NCI-H1436 (cell line): ENCODE measurements at regions not wholly inside any gene's neighbourhood (a gene's known extent, or its start where the extent isn't known, plus 50 kb on each side); places are given as distances from the start of the nearest gene placed in this dataset.

ENCODE experiments used
- DNase-seq: peaks from one replicate; lab custom pipeline; 2025; lab: John Stamatoyannopoulos, UW

DNA sequence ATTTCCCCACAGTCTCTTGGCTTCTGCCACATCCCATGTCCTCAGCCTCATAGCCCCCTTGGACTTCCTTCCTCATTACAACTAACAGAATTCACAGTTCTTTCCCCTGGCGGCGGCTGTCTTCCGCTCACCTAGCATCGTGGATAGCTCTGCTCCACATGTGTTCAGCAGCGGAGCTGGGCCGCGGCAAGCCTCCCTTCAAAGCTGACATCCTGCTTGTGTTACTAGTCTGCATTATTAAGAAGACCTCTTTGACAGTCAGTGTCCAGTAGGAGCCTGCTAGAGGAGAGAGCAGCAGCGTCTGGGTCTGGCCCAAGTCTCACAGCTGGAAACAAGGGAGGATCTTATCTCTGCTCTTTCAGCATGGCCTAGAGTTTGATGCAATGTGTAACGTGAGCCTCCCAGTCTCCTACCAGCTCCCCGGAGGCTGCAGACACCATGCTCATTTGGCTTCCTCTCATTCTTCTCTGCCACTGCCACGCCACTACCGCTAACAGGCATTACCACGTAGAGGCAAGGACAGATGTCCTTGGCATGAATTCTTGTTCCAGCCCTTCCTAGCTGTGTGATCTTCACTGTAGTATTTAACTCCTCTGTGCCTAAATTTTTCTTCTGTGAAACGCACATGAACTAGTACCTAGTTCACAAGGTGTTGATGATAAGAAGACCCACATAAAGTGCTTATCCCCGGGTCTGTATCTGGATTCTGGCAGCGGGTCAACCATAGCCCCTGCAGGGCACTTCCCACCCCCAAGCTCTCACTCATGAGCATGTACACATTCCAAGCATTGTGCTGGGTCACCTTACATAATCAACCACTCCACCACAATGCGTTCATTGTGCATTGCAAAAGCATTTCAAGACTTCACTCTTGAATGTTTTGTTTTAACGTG, 107.1 kb upstream of the BACH2 start:
- DNase-seq = no peak

DNA sequence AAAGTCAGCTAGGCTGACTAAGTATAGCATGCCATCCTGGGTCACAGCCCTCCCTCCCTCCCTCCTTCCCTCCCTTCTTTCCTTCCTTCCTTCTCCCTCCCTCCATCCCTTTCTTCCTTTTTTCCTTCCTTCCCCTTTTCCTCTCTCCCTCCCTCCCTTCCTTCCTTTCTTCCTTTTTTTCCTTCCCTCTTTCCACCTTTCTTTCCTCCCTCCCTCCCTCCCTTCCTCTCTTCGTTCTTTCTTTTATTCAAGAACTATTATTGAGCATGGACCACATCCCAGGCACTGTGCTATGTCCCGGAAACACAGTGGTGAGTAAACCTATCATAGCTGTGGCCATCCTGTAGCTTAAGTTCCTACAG, 106.2 kb upstream of the BACH2 start:
- no peak for DNase-seq

DNA sequence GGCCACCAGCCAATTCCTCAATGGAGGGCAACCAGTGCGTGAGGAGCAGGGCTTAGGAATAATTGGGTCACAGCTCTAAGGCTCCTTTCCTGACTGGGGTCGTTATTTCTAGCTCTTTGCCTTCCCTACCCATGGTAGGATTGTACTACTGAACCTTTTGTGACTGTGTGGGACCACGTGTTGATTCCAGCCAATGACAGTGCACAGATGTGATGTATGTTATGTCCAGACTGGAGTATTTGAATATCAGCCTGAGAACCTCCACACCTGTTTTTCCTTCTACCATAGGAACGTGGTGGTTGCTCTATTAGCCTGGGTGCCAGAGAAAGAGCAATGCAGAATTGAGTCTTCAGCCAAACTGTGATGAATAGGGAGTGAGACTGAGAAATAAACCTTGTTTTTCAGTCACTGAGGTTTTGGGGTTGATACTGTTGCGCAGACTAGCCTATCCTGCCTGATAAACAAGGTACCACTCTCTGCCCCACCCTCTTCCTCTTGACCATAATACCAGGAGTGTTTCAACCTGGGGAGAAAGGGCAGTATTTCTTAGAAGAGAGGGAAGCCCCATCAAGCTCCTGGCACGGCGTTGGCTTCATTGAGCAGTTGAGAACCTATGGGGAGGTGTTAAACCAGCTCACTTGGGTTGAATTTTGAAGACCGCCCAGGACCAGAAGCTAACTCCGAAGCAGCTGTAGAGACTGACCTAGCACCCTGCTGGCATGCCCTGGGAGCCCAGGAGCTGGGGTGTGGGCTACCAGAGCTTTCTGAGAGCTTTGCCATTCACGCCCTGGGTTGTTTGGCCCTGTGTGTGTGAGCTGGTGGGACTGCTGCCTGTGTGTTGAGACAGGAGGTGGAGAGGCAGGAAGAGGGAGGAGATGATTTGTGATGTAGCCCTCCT, 105.5 kb upstream of the BACH2 start:
- no peak for DNase-seq

DNA sequence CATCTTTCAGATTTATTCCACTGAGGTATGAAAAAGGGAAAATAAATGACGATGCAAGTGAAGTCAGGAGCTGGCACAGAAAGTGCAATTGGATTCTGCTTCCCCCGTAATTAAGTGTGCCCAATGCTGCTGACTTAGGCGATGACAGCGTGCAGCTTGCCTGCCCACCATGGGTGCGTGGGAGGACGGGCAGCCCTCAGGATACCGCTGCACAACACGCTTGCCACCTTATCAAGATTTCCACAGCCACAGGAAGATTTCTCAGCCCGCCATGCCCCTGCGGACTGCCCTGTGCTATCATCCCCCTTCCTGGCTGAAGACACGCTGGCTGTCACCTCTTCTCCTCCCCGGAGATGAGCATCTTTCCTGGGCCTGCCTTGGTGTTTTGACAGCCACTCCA, 103.3 kb upstream of the BACH2 start:
- no peak for DNase-seq

DNA sequence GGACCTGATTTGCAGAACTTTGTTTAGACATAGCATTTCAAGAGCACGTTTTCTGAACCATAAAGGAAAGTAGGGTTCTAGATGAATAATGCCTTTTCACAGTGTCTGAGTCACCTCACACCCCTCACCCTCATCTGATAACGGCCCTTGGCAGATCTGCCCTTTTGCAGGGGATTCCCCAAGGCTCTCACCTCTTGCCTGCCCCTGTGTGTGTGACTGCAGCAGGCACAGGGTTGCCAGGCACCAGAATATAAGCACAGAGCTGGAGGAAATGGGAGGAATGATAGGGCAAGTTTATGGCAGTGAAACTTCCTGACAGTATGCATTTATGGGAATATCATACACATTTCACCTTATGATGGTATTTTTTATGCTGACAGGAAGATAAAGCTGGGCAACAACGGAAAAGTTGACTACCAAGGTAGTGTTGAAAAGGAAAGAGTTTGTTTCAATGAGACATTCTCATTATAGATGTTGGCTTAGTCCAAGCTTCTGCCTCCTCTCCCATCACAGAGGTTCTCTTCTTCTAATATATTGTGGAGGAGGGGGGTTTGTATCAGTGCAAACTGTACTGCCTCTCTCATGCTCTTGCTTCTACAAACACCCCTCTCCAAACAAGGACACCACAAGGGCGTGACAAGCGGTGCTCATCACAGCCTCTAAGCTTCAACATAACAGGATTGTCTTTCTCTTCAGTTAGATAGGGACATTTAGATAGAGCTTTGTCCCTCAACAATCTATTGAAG, 101.5 kb upstream of the BACH2 start:
- DNase-seq = no peak

DNA sequence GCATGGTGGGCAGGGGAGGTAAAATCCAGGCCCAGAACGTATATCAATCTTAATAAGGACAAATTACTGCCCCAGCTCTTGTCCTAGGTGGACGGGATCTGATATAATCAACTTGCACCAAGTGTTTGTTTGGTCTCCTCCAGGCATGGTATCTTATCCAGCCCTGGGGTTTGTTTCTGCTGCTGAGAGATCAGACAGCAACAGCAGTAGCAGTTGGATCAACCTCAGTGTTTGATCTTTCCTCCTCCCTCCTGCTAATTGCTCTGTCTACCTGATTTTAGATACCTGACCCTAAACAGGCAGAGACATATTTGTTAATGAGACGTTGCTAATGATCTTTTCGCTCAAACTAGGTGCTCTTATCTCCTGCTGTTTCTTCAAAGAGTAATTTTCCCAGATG, 100.4 kb upstream of the BACH2 start:
- DNase-seq = no peak

DNA sequence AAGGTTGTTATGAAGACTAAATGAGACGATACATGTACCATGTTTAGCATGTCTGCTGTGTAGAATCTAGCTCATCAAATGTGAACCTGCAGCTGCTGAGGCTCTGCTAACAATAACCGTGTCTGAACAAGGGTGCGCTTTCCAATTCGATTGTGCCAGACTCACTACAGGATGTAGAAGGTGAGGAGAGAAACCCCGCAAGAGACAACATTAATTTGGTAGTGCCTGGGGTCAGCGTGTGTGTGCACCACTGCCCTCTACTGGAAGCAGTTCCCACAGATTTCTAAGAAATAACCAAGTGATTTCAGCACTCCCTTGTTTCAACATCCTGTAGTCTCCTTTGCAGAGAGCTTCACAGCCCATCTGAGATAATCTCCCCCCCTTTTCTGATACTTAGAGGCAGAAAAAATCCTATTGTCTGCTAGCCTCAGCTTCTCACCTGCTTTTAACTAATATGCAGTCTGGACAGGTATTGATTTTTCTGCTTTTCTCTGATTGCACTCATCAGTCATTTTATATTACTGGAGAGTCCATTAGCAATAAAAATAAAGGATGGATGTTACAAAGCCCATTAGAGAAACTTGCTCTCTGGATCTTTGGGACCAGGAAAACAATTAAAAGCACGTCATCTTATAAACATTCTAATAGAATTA, 96.7 kb upstream of the BACH2 start:
- peak; percentile 41 for DNase-seq

DNA sequence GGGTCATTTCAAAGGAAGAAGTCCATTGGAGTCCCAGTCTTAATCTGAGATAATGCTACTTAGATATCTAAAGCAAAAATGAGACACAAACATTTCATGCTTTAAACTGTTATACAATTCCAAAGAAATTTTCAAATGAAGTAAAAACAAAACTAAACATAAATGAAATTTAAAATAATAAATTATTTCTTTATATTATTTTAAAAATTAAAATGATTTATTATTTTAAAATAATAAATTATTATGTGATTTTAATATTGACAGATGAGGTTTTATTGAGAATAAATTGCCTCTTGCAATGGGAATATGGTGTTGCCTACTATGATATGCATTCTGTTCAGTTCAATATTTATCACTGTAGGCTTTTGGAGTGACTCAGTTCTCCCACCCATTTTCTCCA, 93.7 kb upstream of the BACH2 start:
- no peak for DNase-seq

DNA sequence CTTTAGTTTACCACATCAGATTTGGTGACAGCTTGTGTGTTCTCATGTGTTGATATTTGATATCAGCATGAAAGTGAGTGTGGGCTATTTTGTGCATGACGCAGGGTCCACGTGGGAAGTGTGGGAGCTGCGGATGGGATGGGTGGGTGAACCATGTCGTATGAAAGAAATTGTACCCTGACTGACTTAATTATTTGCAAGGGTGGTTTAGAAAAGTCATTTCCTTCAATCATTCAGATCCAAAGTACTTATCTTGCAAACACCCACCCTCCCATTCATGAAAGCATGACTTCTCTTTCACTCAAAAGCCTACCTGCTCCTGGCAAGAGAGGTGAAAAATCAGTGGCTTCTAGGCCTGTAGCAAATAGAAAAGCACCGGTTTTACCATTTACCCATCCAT, 91.8 kb upstream of the BACH2 start:
- no peak for DNase-seq

DNA sequence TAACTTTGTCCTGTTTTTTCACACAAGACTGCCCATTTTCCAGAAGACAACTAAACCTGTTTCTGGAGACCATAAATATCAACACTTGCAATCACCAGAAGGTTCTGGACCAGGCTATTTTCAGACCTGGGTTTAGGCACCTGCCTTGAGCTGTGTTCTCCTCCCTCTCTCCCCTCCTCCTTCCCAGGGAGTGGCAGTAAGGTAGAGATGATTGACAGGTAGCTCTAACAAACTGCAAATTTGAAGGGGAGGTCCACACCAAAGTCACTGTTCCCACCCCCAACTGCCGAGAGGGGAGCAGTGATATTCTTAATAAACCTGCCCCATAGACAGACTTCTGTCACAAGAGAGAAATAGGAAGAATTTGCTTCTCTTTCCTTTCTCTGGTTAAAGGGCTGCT, 91.2 kb upstream of the BACH2 start:
- no peak for DNase-seq

DNA sequence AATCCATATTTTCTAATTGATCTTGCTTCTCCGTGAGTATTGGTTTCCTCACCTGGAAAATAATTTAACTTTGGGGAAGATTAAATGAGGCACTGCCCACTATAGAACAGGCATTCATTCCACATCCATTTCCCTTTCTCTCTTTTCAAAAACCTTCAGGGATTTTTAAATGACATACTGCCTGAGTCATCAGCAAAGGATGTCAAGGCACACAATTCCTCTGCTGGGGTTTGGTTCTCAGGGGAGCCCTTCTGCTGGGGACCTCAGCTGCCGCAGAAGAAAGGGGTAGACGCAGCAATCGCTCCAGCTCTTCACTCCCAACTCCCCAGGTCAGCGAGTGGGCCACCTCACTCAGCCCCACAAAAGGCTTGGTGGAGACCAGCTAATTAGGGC, 90.7 kb upstream of the BACH2 start:
- no peak for DNase-seq

DNA sequence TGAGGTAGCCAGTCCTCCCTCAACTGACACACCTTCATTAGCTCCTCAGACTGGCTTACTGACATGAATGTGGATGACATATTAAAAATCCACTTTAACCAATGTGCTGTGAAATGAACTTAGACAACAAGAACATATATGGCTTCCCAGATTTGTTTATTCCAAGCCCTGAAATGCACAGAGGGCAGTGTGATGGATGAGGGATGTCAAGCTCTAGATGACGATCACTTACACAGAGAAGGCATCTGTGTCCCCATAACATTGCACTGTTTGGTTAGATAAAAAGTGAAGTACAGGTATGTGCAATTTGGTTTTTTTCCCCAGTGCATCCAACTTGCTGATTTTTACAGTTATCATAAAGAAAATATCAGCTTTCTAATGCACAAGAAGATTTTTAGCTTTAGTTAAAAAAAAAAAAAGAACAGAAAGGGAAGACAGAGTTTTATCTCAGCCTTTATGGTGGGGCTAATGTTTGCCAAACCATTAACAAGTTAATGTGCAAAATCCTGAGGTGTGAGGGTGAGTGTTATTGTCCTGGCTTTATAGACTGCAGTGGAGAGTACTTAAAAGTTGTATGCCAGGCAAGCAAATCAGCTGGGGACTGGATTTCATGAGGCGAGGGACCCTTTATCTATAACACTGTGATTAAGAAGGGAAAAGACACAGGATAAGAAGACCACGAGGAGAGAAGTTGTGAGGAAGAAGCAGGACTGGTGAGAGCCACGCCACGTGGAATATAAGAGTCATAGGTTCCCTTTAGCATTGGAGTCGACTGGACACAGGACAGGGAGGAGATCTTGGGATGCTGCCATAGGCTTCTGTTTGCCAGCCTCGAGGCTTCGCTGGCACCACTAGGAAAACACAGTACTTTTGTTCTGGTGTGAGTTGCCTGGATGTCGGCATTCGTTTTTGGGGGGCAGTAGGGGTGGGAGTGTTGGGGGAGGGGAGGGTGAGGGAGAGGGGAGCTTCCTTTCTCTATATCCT, 90.0 kb upstream of the BACH2 start:
- DNase-seq = no peak

DNA sequence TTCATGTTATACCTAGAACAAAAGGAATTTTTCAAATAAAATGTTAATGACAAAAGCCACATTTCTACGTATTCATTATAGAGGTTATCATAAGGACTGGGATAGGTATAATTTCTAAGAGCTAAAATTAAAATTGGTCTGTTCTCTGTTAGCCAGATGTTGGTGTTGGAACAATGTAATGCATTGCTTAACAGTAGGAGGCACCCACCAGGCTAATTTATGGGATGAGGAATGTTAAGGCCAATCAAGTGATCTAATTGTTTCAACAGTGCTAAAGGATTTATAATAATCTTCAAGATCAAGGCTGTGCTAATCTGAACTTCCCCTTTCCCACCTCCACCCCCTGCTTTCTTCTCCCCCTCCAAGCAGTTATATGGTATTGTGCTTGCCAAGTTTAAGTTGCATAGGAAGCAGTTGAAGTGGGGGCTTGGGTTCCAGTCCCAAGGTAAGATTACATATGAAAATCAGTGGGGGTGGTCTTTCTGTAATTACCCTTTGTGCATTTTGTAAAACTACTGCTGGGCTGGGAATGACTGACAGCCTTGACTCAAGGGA, 89.2 kb upstream of the BACH2 start:
- no peak for DNase-seq

DNA sequence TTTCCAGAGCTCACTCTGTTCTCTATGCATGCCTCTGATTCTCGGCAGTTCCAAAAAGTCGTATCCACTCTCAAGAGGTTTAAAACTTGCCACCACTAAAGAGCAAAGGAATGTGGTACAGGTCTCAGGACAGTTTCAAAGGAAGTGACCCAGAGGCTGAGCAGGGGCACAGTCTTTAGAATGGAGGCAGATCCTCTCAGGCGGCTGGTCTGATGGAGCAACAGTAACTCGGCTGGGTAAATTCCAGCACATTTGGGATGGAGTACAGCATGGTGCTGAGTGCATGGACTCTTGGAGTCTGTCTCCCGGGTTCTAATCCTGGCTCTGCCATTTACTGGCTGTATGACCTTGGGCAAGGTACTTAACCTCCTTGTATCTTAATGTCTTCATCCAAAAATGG, 88.1 kb upstream of the BACH2 start:
- DNase-seq = no peak

DNA sequence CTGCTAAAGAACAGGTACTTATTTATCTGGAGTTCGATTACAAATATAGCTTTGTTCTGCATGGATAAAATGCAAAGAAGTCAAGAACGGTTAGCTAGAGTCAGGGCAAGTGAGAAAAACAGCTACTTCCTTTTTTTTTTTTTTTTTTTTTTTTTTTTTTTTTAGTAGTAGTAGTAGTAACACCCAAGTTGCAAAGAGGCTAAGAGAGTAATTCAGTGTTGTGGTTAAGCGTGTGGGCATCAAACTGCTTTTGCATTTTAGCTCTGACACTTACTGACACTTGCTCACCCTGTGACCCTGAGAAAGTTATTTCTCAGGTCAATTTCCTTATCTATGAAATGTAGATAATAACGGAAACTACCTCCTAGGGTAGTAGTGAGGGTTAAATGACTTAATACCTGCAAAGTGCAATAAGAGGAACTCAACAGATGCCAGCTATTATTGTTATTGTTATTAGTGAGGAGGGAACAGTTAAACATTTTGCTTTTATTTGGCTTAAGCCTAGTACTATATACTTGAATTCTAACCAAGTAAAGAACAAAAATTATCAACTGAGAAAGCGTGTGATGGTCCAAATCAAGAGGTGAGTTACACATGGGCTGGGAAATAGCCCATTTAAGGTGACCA, 86.7 kb upstream of the BACH2 start:
- no peak for DNase-seq

DNA sequence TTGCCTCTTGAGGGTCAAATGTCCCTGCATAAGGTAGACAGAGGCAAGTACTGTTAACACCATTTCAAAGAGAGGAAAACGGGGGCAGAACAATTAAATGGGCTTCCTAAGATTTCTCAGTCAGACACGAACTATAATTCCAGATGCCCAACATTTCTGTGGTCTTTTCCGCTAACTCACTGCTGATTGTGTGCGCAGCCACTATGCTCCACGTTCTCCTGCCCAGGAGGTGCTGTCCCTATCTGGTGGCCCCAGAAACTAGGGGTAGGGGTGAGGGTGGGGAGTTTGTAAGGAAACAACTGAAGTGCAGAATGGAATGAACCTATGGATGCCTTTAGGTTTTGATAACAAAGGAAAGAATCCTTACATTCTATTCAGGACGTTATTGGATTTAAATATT, 86.1 kb upstream of the BACH2 start:
- DNase-seq = no peak

DNA sequence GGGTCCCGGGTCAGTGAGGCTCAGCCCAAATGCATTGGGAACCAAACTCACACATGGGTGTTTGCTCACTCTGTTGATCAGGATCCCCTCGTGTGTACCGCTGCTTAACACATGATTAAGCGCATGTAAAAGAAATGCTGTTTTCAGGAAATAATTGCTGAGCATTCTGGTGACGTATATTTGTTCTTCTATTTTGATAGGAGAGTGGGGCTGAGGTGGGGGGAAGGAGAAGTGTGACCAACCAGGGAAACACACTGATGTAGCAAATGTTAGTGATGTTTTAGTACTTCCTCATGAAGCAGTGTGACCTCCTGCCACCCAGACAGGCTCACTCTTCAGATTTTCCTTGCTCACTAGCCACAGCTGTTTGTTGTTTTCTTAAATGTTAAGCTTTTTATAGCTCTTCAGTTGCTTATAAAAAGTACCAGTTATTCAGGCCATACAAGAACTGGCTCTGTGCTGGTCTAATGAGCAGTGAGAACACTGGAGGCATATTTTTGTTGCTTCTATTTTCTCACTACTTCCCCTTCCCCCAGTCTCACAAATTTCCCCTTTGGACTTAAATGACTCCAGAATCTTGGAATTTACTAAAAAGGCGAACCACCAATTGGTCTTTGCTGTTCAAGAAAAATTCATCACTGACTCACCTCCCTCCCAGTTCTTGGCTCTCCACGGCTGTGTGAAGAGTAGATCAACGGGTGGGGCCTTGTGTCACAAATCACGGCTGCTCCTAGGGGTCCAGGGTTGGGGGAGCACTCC, 79.2 kb upstream of the BACH2 start:
- no peak for DNase-seq

DNA sequence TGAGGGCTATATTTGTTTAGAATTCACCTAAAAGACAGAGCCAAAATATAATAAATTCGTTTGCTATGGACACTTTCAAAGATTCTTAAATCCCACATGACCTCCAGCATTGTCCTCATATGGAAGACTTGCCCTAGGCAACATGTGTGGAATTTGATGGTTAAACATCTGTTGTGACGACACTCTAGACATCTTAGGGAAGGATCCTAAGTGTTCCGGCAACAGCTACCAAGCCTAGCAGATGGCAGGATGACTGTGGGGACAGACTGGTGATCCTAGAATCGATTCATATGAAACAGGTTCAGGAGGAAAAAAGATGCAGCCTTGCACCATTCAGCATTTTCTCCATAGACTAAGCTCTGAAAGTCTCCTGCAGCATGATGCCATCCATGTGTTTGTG, 77.6 kb upstream of the BACH2 start:
- no peak for DNase-seq

DNA sequence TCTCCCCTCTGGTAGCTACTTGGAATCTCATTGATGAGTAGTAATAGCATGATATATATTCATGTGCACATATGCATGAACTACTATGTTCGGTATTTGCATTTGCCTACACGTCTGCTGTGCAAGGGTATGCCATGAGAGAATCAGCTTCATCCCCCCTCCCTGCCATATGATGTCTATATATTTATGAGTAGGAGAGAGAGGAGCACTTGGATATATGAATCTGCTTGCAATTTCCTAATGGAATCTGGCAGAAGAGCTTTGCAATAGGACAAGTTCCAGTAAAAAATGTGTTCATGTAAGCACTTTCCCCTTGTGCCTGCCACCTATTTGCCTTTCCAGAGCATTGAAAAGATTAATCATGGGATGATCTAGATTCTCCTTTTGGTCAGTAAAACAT, 76.2 kb upstream of the BACH2 start:
- no peak for DNase-seq
